SK-N-MC (cell line): ENCODE measurements at regions not wholly inside any gene's neighbourhood (a gene's known extent, or its start where the extent isn't known, plus 50 kb on each side); places are given as distances from the start of the nearest gene placed in this dataset.
"Not testable (repeated sequence)": the region's sequence is repeated elsewhere in the genome, so short reads cannot be mapped to it uniquely, and the experiment has no call there.

Source experiments
- DNase-seq: peaks from one replicate; pipeline ENCODE4 v3.0.0-alpha.2; 2011; ENCODE audit warnings: low read depth, low spot score
- H3K27ac ChIP-seq: fragments of 200-600 bp; sonication (generic); 2 replicates; pipeline ENCODE4 v1.5.1; 2016; ENCODE audit warnings: mixed run types
- H3K36me3 ChIP-seq: fragments of 200-600 bp; sonication (generic); 2 replicates; pipeline ENCODE4 v1.6.1; 2017; ENCODE audit warnings: antibody characterized with exemption, low read length, mixed read lengths; ENCODE audit not compliant: insufficient read depth
- H3K4me3 ChIP-seq: fragments of 200-600 bp; sonication (generic); 2 replicates; pipeline ENCODE4 v1.5.1; 2016
- H3K9ac ChIP-seq: fragments of 200-600 bp; sonication (generic); 2 replicates; pipeline ENCODE4 v1.8.0; 2017; ENCODE audit warnings: mixed run types, mixed read lengths; ENCODE audit not compliant: insufficient read length
- H3K9me3 ChIP-seq: fragments of 200-600 bp; sonication (generic); 2 replicates; pipeline ENCODE4 v1.6.1; 2017; ENCODE audit warnings: low read depth, mild to moderate bottlenecking, antibody characterized with exemption, low read length, moderate library complexity, mixed read lengths
- EZH2 ChIP-seq: fragments of 200-600 bp; sonication (generic); IDR thresholded peaks from one replicate; pipeline ENCODE4 v1.6.1; 2017; ENCODE audit warnings: antibody characterized with exemption
- FOXP2 ChIP-seq: optimal IDR thresholded peaks from 2 replicates; pipeline ENCODE3; 2011; ENCODE audit warnings: mild to moderate bottlenecking, moderate library complexity; ENCODE audit not compliant: insufficient read depth; ENCODE audit errors: extremely low read length, control extremely low read depth
- POLR2AphosphoS5 ChIP-seq: IDR thresholded peaks from 2 replicates; pipeline ENCODE4 v1.6.1; 2012; ENCODE audit warnings: mild to moderate bottlenecking, low read depth, low read length, borderline replicate concordance

DNA sequence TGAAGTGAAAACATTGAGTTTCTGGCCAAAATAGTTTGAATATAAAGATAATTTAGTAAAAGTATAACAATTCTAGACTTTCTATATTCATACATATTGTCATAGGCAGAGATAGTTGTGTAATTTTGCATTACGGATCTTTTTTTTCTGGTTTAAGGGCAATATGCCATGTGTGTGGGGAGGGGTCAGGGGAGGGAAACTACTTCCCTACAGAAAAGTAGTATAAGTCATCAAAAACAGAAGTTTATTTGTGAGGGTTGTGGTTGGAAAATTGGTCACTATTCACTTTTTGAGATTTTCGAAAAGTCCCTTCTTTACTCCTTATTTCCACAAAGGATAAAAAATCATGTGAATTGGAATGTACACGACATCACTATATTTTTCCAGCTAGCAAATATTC lies 288.2 kb upstream of the PREP start:
- Histone ChIP-seq H3K4me3 (no peak overlapping the region), H3K9me3 (no peaks in the 10 kb centered on the region), H3K9ac (no peak overlapping the region), H3K36me3 (no peaks in the 10 kb centered on the region), H3K27ac (no peak overlapping the region)
- no peak for TF ChIP-seq POLR2AphosphoS5
- TF ChIP-seq FOXP2: no peak
- TF ChIP-seq EZH2: no peak
- DNase-seq: no peak

- Histone ChIP-seq H3K36me3 (no peaks in the 10 kb centered on the region), H3K9ac (no peak overlapping the region), H3K4me3 (no peak overlapping the region), H3K27ac (no peak overlapping the region), H3K9me3 (no peaks in the 10 kb centered on the region)
- DNase-seq: no peak
- TF ChIP-seq EZH2 (no peak), FOXP2 (no peak), POLR2AphosphoS5 (no peak)
Observed at GRCh38 chr6:105688573-105688972, 285.7 kb upstream of the PREP start.

- H3K36me3 ChIP-seq, H3K9me3 ChIP-seq, H3K9ac ChIP-seq, DNase-seq, H3K27ac ChIP-seq, H3K4me3 ChIP-seq: not testable (repeated sequence)
Observed at GRCh38 chr6:105686793-105687192, 283.9 kb upstream of the PREP start.

DNA sequence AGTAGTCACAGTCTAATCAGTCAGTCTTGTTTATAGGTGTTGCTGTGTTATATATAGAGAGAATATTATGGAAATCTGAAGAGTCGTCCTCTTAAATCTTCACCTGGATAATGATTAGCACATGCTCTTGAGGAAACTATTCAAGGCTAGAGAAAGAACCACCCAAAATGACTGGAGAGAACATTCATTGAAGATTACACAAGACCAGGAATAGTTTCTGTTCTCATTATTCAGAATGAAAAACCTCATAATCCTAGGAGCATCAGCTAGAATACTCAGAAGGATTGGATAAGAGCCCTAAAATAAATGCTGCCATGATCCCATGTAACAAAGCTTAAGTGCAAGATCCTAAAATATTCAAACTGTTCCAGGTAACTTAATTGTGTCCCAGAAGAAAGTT lies 278.2 kb upstream of the PREP start:
- Histone ChIP-seq H3K4me3 (no peak overlapping the region), H3K9me3 (no peaks in the 10 kb centered on the region), H3K36me3 (no peaks in the 10 kb centered on the region), H3K27ac (no peak overlapping the region), H3K9ac (no peak overlapping the region)
- TF ChIP-seq POLR2AphosphoS5: no peak
- TF ChIP-seq EZH2: no peak
- no peak for TF ChIP-seq FOXP2
- no peak for DNase-seq

DNA sequence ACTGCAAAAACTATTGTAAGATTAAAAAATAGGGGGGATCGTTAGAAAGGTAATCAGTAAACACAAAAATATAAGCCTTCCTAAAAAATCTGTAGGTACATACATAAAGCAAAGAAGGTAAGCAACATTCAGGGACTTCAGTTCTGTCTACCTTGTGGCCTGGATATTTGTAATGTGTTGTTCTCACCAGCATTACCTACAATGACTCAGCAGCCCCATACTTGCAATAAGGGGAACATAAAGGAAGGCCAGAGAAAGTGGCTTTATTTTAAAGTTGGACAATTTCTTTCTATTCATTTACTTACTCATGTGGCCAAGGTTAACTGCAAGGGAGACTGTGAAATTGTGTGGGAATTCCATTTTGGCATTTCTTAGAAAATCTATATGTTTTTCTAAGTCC lies 277.2 kb upstream of the PREP start:
- no peak overlapping the region for H3K4me3 ChIP-seq
- TF ChIP-seq POLR2AphosphoS5 (no peak), EZH2 (no peak), FOXP2 (no peak)
- DNase-seq: no peak
- H3K27ac ChIP-seq: no peak overlapping the region
- no peaks in the 10 kb centered on the region for H3K9me3 ChIP-seq
- H3K36me3 ChIP-seq: no peaks in the 10 kb centered on the region
- H3K9ac ChIP-seq: no peak overlapping the region

DNA sequence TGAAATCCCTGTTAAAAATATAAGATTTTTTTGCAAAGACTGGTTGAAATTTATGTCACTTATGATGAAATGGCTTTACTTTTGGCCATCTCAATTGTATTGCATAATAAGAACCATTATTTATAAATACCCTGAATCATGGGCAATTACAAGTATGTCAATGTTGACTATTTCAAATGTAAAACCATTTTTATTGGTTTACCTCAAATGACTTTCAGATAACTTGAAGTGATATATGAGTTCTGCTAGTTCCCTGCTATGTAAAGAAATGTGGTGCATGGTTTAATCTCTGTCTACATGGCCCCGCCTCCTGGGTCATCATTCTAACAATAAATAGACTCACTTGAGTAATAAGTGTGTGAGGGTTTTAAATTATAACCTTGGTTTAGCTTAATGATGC lies 275.6 kb upstream of the PREP start:
- no peaks in the 10 kb centered on the region for H3K9me3 ChIP-seq
- H3K27ac ChIP-seq: no peak overlapping the region
- TF ChIP-seq FOXP2: no peak
- H3K36me3 ChIP-seq: no peaks in the 10 kb centered on the region
- no peak for DNase-seq
- H3K4me3 ChIP-seq: no peak overlapping the region
- no peak overlapping the region for H3K9ac ChIP-seq

- Histone ChIP-seq H3K27ac (no peak overlapping the region), H3K9ac (no peak overlapping the region), H3K4me3 (no peak overlapping the region), H3K9me3 (no peaks in the 10 kb centered on the region), H3K36me3 (no peaks in the 10 kb centered on the region)
- TF ChIP-seq EZH2: no peak
- no peak for TF ChIP-seq FOXP2
- TF ChIP-seq POLR2AphosphoS5: no peak
- DNase-seq: no peak
Observed at GRCh38 chr6:105677671-105678475, 275.0 kb upstream of the PREP start.

- no peak overlapping the region for H3K4me3 ChIP-seq
- H3K27ac ChIP-seq: no peak overlapping the region
- no peak for DNase-seq
- no peak for TF ChIP-seq POLR2AphosphoS5
- H3K9me3 ChIP-seq: no peaks in the 10 kb centered on the region
- no peak overlapping the region for H3K9ac ChIP-seq
- no peaks in the 10 kb centered on the region for H3K36me3 ChIP-seq
Observed at GRCh38 chr6:105676857-105677256, 274.0 kb upstream of the PREP start.

- no peak overlapping the region for H3K27ac ChIP-seq
Observed at GRCh38 chr6:105675715-105676397, 273.0 kb upstream of the PREP start.

DNA sequence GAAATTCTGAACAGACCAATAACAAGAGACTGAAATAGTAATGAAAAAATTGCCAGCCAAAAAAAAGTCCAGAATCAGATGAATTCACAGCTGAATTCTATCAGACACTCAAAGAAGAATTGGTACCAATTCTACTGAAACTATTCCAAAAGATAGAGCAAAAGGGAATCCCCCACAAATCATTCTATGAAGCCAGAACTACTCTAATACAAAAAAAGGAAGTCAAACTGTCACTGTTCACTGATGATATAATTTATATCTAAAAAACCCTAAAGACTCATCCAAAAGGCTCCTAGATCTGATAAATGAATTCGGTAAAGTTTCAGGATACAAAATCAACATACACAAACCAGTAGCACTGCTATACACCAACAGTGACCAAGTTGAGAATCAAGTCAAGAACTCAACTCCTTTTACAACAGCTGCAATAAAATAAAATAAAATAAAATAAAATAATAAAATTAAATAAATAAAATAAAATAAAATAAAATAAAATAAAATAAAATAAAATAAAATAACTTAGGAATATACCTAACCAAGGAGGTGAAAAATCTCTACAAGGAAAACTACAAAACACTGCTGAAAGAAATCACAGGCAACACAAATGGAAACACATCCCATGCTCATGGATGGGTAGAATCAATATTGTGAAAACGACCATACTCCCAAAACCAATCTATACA lies 270.1 kb upstream of the PREP start:
- H3K27ac ChIP-seq, H3K4me3 ChIP-seq, DNase-seq, H3K9ac ChIP-seq, H3K36me3 ChIP-seq, H3K9me3 ChIP-seq: not testable (repeated sequence)

More at GRCh38 chr6:105675715-105676397, 273.0 kb upstream of the PREP start:
- TF ChIP-seq POLR2AphosphoS5 (no peak), EZH2 (no peak), FOXP2 (no peak)
- no peak for DNase-seq
- H3K9me3 ChIP-seq: no peaks in the 10 kb centered on the region
- H3K36me3 ChIP-seq: no peaks in the 10 kb centered on the region
- H3K4me3 ChIP-seq: no peak overlapping the region
- no peak overlapping the region for H3K9ac ChIP-seq
